ENCODE measurements at regions not wholly inside any gene's neighbourhood (a gene's known extent, or its start where the extent isn't known, plus 50 kb on each side); places are given as distances from the start of the nearest gene placed in this dataset.
"Not testable (repeated sequence)": the region's sequence is repeated elsewhere in the genome, so short reads cannot be mapped to it uniquely, and the experiment has no call there.

- no peak for DNase-seq
Observed at GRCh38 chrX:22810876-22811275, 188.9 kb upstream of the DDX53 start.

- DNase-seq: no peak
Observed at GRCh38 chrX:22818061-22818460, 181.7 kb upstream of the DDX53 start.

GRCh38 chrX:22855693-22856092 lies 144.1 kb upstream of the DDX53 start:
- no peak for DNase-seq

GRCh38 chrX:22859642-22860041 lies 140.1 kb upstream of the DDX53 start:
- no peak for DNase-seq

GRCh38 chrX:22866801-22867200 lies 133.0 kb upstream of the DDX53 start:
- DNase-seq: not testable (repeated sequence)

- DNase-seq: no peak
Observed at GRCh38 chrX:22882543-22882942, 117.2 kb upstream of the DDX53 start.

- no peak for DNase-seq
Observed at GRCh38 chrX:22889819-22890218, 109.9 kb upstream of the DDX53 start.

- DNase-seq: no peak
Observed at GRCh38 chrX:22912616-22913015, 87.1 kb upstream of the DDX53 start.

GRCh38 chrX:22922961-22923360 lies 76.8 kb upstream of the DDX53 start:
- no peak for DNase-seq

- no peak for DNase-seq
Observed at GRCh38 chrX:22934640-22935039, 65.1 kb upstream of the DDX53 start.

GRCh38 chrX:22944945-22945344 lies 54.8 kb upstream of the DDX53 start:
- no peak for DNase-seq

All from effector CD4-positive, alpha-beta T cell (primary cell).